ENCODE measurements at regions not wholly inside any gene's neighbourhood (a gene's known extent, or its start where the extent isn't known, plus 50 kb on each side); places are given as distances from the start of the nearest gene placed in this dataset.

DNA sequence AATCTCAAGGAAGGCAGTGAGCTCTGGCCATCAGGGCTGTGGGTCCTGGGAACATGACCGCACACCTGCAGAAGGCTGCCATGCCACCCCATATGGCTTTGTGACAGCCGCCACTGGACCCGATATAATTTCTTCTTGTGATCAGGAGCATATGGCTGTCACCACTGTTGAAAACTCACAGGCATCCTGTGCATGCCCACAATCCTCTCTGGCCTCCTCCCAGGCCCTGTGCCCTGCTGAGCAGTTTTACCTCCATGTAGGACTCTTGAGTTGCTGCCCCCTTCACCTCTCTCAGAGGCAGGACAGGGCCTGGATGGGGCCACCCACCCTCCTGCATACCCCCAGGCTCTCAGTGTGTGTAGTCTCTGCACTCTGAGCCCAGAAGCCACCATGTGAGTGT, 391.9 kb upstream of the AKR1E2 start:
- intact Hi-C loops (cut with DNase I), result no loop called here
- WGBS, 2 donors, result 80 to 97% methylated on average over 1 to 3 of the region's 3 CpGs

DNA sequence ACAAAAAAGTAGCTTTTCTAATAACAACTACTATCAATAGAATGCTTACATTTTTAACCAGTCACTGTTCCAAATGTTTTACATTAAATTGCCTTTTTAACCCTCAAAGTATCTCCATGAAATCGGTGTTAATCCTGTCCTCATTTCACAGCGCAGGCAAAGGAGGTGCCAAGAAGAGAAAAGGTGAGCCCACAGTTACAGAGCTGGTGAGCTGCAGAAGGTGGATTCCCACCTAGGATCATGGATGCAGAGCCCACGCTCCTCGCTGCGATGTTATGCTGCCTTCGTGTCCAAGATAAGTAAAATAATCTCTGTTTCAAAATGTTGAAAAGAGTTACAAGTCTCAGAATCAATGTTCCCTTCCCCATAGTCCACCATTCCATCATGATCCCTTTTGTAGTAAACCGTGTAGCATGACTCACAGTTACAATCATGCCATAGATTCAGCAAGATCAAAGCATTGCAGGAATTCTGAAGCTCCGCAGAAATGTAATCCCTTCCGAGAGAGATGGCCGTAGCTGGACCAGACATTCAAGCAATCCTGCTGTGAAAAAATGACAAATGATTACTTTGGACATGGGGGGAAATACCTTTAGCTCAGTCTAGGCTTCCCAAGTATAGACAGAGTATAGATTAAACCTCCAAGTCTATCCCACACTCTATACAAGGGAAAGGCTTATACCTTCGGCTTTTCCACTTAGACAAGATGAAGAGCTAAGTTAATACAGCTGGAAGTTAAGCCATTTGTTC, 394.7 kb upstream of the AKR1E2 start:
- no peak for DNase-seq
- no peaks in the 10 kb centered on the region for H3K9me3 ChIP-seq
- no peak overlapping the region for H3K4me3 ChIP-seq (replicated peaks in 1 of 3)
- no peaks in the 10 kb centered on the region for H3K27me3 ChIP-seq
- whole genome bisulfite sequencing, 2 donors, result 95 to 96% methylated on average over 11 of the region's 11 CpGs
- H3K36me3 ChIP-seq, result no peaks in the 10 kb centered on the region
- intact Hi-C loops (cut with DNase I), result no loop called here
- no peak overlapping the region for H3K27ac ChIP-seq
- TF ChIP-seq, protein P1, sequence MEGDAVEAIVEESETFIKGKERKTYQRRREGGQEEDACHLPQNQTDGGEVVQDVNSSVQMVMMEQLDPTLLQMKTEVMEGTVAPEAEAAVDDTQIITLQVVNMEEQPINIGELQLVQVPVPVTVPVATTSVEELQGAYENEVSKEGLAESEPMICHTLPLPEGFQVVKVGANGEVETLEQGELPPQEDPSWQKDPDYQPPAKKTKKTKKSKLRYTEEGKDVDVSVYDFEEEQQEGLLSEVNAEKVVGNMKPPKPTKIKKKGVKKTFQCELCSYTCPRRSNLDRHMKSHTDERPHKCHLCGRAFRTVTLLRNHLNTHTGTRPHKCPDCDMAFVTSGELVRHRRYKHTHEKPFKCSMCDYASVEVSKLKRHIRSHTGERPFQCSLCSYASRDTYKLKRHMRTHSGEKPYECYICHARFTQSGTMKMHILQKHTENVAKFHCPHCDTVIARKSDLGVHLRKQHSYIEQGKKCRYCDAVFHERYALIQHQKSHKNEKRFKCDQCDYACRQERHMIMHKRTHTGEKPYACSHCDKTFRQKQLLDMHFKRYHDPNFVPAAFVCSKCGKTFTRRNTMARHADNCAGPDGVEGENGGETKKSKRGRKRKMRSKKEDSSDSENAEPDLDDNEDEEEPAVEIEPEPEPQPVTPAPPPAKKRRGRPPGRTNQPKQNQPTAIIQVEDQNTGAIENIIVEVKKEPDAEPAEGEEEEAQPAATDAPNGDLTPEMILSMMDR (IDR thresholded peaks at IDR 0.05), result no peak
- no peak for TF ChIP-seq POLR2A (IDR thresholded peaks at IDR 0.05)
- no peaks in the 10 kb centered on the region for H3K4me1 ChIP-seq

More for the DNA sequence above, 391.9 kb upstream of the AKR1E2 start:
- no peaks in the 10 kb centered on the region for H3K36me3 ChIP-seq
- no peaks in the 10 kb centered on the region for H3K27me3 ChIP-seq
- H3K27ac ChIP-seq, result no peak overlapping the region
- no peaks in the 10 kb centered on the region for H3K9me3 ChIP-seq
- no peaks in the 10 kb centered on the region for H3K4me1 ChIP-seq
- TF ChIP-seq, protein P1 (IDR thresholded peaks at IDR 0.05), result no peak
- no peak for TF ChIP-seq POLR2A (IDR thresholded peaks at IDR 0.05)
- no peak for DNase-seq
- no peak overlapping the region for H3K4me3 ChIP-seq (replicated peaks in 1 of 3)

DNA sequence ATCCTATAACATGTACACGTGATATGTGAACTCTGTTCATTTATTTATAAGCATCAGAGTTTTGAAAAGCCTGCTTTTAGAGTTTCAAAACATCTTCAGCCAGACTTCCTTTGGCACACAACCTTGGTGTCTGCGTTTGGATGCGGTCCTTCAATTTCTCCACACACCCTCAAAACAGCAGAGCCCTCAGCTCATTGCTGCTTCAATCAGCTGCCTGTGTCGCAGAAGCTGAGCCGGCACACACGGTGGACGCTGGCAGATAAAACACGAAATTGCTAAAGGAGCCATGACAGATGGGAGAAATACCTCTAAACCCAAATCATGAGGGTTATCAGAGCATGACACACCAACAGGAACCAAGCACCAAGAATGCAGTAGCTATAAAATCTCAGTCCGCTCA, 396.4 kb upstream of the AKR1E2 start:
- Histone ChIP-seq H3K27me3 (no peaks in the 10 kb centered on the region), H3K27ac (no peak overlapping the region), H3K9me3 (no peaks in the 10 kb centered on the region), H3K36me3 (no peaks in the 10 kb centered on the region), H3K4me1 (no peaks in the 10 kb centered on the region), H3K4me3 (replicated peaks in 1 of 3) (no peak overlapping the region)
- intact Hi-C loops (cut with DNase I), result no loop called here
- TF ChIP-seq, protein P1 (IDR thresholded peaks at IDR 0.05), result no peak
- no peak for TF ChIP-seq POLR2A (IDR thresholded peaks at IDR 0.05)
- 65 to 76% methylated on average over 9 of the region's 9 CpGs for WGBS, 2 donors
- no peak for DNase-seq

DNA sequence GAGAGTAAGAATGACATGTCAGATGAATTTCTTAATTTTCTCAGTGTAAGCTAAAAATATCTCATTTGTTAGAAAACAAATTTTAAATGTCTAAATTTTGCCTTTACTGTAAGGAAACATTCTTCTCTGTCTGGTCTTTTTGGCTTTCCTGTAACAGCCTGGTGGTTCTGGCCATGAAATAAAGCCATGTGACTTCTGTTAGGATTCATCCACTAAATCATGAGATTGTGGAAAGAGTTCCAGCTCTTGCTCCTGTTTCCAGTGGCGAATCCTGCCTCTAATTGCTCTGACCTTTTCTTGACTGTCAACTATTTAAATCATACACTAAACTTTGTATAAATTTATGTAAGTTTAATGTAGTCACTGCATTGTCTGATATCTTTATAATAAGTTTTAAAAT, 398.5 kb upstream of the AKR1E2 start:
- Histone ChIP-seq H3K27ac (no peak overlapping the region), H3K4me3 (replicated peaks in 1 of 3) (no peak overlapping the region), H3K36me3 (no peaks in the 10 kb centered on the region), H3K4me1 (no peaks in the 10 kb centered on the region), H3K27me3 (no peaks in the 10 kb centered on the region), H3K9me3 (no peaks in the 10 kb centered on the region)
- intact Hi-C loops (cut with DNase I), result no loop called here
- WGBS, 2 donors, result 64 to 86% methylated on average over 1 of the region's 1 CpG
- TF ChIP-seq POLR2A (IDR thresholded peaks at IDR 0.05), result no peak
- TF ChIP-seq, protein P1 (IDR thresholded peaks at IDR 0.05), result no peak
- DNase-seq, result no peak

DNA sequence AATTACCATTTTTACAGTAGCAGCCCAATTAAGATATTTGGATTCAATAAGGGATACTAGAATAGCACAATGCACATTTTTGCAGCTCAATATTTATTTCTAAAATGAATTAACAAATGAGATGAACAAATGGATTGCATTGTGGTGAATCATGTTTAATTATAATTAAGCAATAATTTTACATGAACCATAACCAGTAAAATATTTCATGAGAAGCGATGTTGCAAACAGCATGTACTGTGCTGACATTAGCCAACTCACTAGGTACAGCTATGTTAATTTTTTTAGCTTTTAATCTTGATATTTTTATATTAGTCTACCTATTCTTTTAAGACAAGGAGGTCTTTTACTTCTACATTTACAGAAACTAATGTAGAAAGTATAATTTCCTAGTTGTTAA, 399.1 kb upstream of the AKR1E2 start:
- no peaks in the 10 kb centered on the region for H3K27me3 ChIP-seq
- DNase-seq, result no peak
- H3K27ac ChIP-seq, result no peak overlapping the region
- intact Hi-C loops (cut with DNase I), result no loop called here
- TF ChIP-seq POLR2A (IDR thresholded peaks at IDR 0.05), result no peak
- TF ChIP-seq, protein P1 (IDR thresholded peaks at IDR 0.05), result no peak
- WGBS, 2 donors, result 90 to 98% methylated on average over 1 of the region's 1 CpG
- no peaks in the 10 kb centered on the region for H3K9me3 ChIP-seq
- no peaks in the 10 kb centered on the region for H3K4me1 ChIP-seq
- H3K36me3 ChIP-seq, result no peaks in the 10 kb centered on the region
- H3K4me3 ChIP-seq (replicated peaks in 1 of 3), result no peak overlapping the region

Measured in thyroid gland (tissue), 4 donors.